Cardiac septum (tissue), 1 donor: ENCODE measurements at regions not wholly inside any gene's neighbourhood (a gene's known extent, or its start where the extent isn't known, plus 50 kb on each side); places are given as distances from the start of the nearest gene placed in this dataset.

Experiments
- DNase-seq: peaks from one replicate; pipeline ENCODE4 v3.0.0-alpha.2; 2020; ENCODE audit warnings: low spot score
- intact Hi-C: fragments of 100-400 bp; cut with DNase I; formaldehyde crosslinking; loops from one replicate; pipeline ENCODE4 v1.14.0; 2022
- donor health status: DM: no; HTN: no; CAD: no.

DNA sequence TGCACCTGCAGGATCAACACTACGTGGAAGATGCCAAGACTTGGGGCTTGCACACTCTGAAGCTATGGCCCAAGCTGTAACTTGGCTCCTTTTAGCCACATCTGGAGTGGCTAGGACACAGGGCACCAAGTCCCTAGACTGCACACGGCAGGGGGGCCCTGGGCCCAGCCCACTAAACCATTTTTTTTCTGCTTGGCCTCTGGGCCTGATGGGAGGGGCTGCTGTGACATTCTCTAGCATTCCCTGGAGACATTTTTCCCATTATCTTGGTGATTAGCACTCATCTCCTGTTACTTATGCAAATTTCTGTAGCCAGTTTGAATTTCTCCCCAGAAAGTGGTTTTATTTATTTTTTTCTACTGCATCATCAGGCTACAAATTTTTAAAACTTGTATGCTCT is 1080.7 kb downstream of the LRFN5 start:
- no peak for DNase-seq
- intact Hi-C loops = no loop called here

DNA sequence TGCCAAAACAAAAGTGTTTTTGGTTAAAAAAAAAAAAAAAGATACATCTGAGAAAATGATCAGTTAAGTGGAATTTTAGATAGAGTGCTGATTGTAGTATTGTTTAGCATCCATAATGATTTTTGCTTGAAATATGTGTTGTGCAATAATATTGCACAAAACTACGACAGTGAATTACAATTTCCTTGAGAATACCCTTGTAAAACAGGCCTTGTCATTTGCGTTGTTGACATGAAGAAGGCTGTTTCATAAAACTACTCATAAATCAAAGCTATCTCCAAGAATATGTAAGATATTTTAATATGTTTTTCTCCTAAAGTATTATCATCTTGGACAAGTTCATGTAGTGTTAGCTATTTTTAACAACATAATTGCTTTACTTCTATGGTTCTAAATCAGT is 1077.0 kb downstream of the LRFN5 start:
- intact Hi-C loops = no loop called here
- DNase-seq = no peak

DNA sequence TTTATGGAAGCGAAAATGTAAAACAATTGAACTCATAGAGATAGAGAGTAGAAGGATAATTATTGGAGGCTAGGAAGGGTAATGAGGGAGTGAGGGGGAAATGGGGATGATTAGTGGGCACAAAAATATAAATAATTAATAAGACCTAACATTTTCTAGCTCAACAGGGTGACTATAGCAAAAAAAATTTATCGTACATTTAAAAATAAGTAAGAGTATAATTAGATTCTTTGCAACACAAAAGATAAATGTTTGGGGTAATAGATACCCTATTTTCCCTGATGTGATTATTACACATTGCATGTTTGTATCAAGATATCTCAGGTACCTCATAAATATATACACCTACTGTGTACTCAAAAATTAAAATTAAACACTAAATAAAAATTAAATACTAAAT is 1070.0 kb downstream of the LRFN5 start:
- DNase-seq = no peak
- intact Hi-C loops = no loop called here

DNA sequence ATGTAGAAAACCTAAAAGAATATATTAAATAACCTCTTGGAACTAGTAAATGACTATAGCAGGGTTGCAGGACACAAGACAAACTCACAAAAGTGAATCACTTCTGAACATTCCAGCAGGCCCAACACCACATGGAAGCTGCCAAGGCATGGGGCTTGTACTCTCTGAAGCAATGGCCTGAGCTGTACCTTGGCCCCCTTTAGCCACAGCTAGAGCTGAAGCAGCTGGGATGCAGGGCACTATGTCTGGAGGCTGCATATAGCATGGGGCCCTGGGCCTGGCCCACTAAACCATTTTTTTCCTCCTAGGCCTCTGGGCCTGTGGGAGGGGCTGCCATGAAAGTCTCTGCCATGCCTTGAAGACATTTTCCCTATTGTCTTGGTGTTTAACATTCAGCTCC is 1067.3 kb downstream of the LRFN5 start:
- intact Hi-C loops = no loop called here
- no peak for DNase-seq

DNA sequence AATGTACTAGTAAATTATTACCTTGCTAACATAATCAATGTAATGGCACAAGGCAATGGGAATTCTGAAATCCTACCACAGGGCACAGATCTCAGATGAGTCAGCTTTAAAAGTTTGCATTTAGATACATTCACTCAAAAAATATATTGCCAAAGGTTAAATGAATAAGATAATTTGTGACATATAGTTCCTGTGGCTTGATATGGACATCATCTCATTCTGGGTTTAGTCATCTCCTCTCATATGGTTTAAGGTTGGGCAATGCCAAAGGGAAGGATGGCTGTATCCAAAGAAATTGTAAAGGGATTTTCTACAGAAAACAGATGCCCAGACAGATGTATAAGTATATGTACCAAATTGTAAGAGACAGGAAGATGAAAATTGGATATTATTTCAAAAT is 1065.0 kb downstream of the LRFN5 start:
- intact Hi-C loops = no loop called here
- DNase-seq = no peak

DNA sequence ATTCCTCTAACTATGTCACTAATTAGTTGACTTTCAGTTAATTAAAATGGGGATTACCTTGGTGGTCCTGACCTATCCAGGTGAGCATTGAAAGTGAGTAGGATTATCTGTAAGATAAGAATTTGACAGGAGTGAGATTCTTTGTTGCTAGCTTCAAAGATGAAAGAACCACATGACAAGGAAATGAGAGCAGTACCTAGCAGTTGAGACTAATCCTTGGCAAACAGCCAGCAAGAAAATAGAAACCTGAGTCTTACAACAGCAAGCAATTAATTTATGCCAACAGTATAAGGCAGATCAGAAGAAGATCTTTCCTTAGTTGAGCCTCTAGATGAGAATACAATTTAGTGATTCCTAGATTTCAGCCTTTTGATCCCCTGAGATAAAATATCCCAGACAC is 1058.4 kb downstream of the LRFN5 start:
- intact Hi-C loops = no loop called here

DNA sequence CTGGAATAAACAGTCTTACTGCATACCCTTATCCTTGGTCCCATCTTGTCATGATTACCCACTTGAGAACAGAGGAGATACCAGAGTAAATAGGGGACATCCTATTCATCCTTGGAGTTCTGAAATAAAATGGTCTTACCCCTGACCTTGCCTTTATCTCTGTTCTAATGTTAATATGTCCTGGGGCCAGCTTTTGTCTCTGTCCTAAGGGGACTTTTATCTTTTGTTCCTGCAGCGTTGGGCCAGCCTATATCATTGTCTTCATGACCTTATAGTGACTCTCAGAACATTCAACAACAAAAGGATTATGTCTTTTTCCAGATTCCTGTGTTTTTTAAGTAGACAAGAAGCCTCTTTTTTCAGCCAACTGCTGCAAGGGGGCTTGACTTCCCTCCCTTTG is 1057.5 kb downstream of the LRFN5 start:
- intact Hi-C loops = no loop called here
- no peak for DNase-seq

More for the DNA sequence above, 1058.4 kb downstream of the LRFN5 start:
- DNase-seq = no peak

DNA sequence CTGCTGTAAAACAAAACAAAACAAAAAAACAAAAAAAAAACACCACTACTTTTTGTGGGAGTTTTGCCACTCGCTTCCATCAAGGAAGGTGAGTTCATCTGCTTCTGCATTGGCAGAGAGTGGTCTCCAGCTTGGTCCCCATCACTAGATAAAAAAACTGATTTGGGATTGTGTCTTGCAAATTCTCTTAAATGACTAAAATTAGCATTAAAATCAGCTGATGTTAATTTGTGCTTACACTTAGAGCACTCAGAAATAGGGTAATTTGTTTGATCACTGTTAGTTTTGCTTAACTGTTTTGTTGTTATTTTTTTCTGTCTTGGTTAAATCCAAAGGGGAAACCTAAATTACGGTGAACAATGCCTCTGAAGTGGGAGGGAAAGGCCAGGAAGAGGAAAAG is 1048.0 kb downstream of the LRFN5 start:
- intact Hi-C loops = no loop called here
- DNase-seq = no peak

DNA sequence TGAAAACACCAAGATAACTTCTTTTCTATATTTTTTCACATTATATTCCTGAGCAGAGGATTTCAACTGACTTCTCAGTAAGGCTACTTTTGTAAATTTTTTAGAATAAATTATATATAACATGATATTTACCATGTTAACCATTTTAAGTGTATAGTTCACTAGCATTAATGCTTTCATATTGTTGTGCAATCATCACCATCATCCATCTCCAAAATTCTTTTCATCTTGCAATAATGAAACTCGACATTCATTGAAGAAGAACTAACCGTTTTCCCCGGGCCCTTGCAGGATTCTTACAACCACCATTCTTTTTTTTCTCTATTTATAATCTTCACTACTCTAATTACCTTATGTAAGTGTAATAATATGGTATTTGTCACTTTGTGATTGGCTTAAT is 1036.1 kb downstream of the LRFN5 start:
- intact Hi-C loops = no loop called here

DNA sequence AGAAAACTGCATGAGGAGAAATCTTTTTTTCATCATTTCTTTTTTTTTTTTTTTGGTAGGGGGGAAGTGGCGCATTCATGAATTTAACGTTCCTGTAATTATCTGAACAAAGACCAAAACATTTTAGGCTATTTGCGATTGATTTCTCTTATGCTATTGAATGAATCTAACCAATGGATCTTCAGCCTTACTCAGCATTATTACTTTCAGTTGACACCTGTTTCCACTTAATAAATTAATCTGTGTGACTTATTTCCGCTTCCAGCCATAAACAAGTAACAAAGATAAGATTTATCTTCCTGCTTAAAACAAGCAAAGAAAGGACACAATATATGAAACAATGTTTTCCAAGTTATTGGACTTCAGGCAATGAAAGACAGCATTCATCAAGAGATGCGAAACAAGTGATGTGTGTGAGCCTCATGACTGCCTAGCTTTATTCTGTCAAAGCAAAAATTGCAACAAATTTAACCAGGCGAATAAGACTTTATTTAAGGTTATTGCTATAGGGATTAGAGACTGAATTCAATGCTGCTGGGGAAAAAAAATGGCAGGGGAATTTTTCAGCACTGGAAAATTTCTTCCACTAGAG is 1026.9 kb downstream of the LRFN5 start:
- intact Hi-C loops = no loop called here
- no peak for DNase-seq

More for the DNA sequence above, 1036.1 kb downstream of the LRFN5 start:
- DNase-seq = no peak

DNA sequence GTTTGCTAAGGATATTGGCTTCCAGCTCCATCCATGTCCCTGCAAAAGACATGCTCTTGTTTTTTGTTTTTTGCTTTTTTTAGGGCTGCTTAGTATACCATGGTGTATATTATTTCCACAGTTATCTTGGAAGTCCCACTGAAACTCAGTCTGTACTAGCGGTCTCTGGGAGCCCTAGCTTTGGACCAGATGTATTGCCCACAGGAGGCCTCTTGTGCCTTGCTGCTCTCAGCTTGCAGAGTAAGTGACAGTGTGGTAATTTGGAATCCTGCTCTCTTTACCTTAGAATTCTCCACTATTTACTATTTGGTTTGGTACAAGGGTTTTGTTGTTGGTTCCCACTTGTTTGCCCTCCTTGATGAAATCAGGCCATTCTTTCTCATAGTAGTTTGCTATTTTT is 1022.9 kb downstream of the LRFN5 start:
- no peak for DNase-seq
- intact Hi-C loops = no loop called here

DNA sequence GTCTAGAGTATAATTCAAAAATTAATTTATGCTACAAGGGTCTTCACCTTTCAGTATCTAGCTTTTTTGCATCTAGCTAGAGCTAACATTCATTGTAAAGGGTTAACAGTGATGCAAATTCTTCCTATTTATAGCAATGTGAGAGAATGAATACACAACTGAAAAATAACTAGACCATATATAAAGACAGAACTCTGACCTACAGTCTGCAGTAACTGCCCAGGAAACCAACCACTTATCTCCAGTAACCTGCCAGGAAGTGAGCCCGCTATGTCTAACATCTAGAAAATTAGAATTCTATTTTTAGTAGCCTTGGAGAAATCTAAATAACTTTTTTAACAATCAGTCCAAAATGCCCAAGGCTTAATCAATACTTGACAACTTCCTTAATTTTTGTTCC is 1021.9 kb downstream of the LRFN5 start:
- intact Hi-C loops = no loop called here
- no peak for DNase-seq

DNA sequence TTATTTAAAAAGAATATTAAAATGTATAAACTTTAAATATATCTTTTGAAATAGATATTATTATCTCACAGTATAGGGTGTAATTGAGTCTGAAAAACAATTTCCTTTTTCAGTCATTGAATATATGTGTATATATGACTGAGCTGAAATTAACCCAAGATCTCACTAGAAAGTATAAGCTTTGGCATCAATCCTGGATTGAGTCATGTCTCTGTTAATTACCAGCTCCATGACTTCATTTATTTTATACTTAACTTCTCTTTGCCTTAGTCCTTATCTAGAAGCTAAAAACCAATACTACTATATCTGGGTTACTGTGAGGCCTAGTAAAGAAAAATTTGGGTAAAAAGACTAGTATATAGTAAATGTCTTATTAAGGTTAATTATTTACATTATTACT is 1020.3 kb downstream of the LRFN5 start:
- intact Hi-C loops = no loop called here
- DNase-seq = no peak

DNA sequence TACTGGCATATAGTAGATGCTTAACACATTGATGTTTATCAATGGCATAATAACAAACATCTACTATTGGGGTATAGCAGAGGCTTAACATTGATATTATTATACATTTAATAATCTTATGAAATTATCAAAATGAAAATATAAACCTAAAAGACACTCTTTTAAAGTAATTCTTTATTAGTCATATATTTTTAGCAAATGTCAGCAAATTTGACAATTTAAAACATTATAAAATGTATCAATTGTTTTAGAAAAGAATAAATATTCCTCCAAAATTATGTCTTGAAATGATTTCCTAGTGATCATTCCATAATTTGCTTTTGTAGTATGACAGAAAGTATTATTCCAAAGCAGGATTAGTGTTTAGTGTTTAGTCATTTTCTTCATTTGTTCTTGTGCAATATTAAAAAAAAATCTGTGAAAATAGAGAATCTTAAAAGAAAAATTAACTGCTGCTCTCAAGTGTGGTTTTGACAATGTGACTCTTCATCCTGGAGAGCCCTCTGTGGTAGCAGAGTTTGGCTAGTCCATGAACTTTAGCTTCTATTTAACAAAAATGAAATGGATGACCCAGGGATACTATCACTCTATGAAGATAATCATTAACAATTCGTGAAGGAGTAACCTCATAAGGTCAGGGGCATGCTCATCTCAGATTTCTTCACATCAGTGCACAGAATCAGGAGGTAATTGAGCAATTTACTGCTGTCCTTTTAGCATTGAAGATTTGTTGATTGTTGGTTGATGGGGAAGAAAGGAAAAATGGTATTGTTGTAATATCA is 1018.5 kb downstream of the LRFN5 start:
- no peak for DNase-seq
- intact Hi-C loops = no loop called here

DNA sequence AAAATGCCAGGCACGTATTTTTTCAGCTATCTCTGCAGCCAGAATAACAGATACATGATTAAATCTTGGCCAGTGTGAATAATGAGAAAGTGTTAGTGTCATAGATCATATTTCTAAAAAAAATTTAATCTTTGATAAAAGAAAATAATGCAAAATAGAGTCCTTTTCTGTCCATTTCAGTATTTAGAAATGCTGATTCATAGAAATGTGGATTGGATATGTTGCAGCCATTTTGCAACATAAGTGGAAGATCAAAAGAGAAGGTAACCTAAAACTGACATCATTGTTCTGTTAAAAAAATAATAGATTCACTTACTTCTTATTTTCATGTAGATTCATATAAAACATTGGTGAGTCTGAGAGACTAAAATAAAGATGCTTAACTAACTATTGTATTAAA is 1010.3 kb downstream of the LRFN5 start:
- intact Hi-C loops = no loop called here
- no peak for DNase-seq

DNA sequence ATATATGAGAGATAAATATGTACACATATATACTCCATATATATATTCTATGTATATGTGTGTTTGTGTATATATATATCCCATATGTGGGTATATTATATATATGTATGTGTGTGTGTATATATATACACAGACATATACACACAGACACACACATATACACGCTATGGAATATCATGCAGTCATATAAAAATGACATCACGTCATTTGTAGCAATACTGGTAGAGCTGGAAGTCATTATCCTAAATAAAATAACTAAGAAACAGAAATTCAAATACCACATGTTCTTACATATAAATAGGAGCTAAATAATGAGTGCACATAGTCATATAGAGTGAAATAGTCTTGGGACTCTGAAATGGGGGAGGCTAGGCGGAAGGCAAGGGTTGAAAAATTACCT is 1000.2 kb downstream of the LRFN5 start:
- no peak for DNase-seq
- intact Hi-C loops = no loop called here

DNA sequence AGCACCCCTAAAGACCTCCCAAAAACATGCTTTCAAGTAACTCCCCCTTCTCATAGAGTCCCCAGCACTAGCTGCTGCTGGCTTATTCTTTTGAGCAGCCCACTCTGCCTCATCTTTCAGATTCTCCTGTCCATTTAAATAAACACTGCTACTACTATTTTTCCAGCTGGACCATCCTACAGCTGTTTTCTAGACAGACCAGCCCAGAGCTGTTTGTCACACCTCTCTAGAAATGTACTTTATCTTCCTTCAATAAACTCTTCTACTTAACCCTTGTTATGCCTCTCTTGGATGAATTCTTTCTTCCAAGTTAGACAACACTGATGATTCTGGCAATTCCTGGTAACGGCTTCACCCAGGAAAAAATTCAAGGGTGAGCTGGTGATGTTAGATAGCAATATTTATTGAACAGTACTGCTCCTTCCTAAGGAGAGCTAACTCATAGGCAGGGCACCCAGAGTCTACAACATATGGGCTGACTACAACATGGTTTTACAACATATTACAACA is 995.7 kb downstream of the LRFN5 start:
- intact Hi-C loops = no loop called here
- no peak for DNase-seq

DNA sequence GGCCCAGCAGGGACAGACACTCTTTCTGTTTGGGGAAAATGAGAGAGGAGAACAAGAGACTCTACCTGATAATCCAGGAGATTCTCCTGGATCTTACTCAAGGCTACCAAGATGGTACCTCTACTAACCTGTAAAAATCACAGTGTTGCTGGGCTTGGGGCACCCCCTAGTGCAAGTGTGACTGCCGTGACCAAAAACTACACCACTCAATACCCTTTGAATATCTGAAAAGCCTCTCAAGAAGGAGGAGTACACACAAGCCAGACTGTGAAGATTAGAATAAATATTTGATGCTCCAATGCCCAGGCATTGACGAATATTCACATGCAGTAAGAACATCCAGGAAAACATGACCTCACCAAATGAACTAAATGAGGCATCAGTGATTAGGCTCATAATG is 965.4 kb downstream of the LRFN5 start:
- no peak for DNase-seq
- intact Hi-C loops = no loop called here

DNA sequence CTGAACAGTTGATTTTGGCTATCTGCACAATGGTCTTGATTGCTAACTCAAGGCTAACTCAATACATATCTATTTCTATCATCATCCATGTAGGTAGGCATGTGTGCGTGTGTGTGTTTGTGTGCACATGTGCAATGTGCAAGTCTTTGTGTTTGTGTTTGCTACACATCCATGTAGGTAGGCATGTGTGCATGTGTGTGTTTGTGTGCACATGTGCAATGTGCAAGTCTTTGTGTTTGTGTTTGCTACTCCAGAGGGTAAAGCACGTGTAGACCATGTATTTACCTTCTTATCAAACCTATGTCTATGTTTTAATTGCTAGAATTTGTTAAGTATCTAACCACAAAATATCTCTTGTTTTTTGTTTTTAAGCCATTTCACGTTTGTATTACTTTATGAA is 962.6 kb downstream of the LRFN5 start:
- intact Hi-C loops = no loop called here
- DNase-seq = no peak

DNA sequence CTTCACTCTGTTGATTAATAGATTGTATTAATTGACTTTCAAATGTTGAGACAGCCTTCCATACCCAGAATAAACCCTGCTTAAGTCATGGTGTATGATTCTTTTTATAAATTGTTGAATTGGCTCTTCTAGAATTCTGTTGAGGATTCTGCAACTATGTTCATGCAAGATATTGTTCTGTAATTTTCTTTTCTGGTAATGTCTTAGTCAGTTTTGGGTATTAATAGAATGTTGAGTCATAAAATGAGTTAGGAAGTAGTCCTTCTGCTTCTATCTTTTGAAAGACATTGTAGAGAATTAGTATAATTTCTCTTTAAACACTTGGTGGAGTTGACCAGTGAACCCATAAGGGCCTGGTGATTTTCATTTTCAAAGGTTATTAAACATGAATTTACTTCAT is 958.9 kb downstream of the LRFN5 start:
- DNase-seq = no peak
- intact Hi-C loops = no loop called here

DNA sequence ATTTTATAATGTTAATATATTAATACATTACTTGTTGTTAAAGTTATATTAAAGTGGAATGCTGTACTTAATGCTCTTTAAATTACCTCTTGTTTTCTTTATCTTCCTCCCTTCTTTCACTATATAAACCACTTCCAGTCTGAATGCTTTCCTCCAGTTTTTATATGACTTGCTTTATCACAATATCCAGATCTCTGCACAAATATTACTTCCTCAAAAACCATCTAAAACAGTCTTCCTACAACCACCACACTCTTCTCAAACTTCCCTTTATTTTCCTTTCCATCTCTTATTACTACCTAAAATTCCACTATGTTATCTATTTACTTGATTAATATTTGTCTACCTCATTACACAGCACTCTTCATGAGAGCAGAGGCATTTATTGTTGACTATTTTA is 956.6 kb downstream of the LRFN5 start:
- no peak for DNase-seq
- intact Hi-C loops = no loop called here

DNA sequence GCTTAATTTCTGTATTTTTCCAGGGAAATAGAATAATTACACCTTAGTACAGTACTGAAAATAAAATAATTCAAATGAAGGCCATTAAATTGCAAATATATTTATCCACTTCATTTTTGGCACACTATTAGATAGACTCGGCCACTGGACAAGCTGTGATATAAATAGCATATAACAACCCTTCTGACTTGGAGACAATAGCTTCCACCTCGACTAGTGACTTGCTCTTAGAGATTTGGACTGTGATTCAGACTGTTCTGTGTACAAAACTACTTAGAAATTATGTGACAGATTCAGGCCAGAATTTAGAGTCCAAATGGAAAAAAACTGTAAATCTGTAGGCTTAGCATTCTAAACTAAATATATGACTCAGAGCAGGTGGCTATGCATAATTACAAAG is 949.9 kb downstream of the LRFN5 start:
- intact Hi-C loops = no loop called here
- no peak for DNase-seq
